NCI-H146 (cell line): ENCODE measurements at regions not wholly inside any gene's neighbourhood (a gene's known extent, or its start where the extent isn't known, plus 50 kb on each side); places are given as distances from the start of the nearest gene placed in this dataset.

ENCODE experiments used
- DNase-seq: peaks from one replicate; lab custom pipeline; 2025; lab: John Stamatoyannopoulos, UW

GRCh38 chr4:119825696-119826095 lies 197.1 kb upstream of the PDE5A start:
- DNase-seq = no peak

- DNase-seq = no peak
These were observed 195.3 kb upstream of the PDE5A start for GRCh38 chr4:119823891-119824290.

- no peak for DNase-seq
These were observed 194.4 kb upstream of the PDE5A start for GRCh38 chr4:119823045-119823444.

GRCh38 chr4:119816473-119816872 lies 187.9 kb upstream of the PDE5A start:
- no peak for DNase-seq

- no peak for DNase-seq
These were observed 181.4 kb upstream of the PDE5A start for GRCh38 chr4:119810001-119810400.

GRCh38 chr4:119804404-119804803 lies 175.8 kb upstream of the PDE5A start:
- DNase-seq = no peak

GRCh38 chr4:119797238-119797894 lies 168.8 kb upstream of the PDE5A start:
- no peak for DNase-seq

- no peak for DNase-seq
These were observed 167.5 kb upstream of the PDE5A start for GRCh38 chr4:119795986-119796578.

- no peak for DNase-seq
These were observed 166.1 kb upstream of the PDE5A start for GRCh38 chr4:119794681-119795080.

- no peak for DNase-seq
These were observed 165.5 kb upstream of the PDE5A start for GRCh38 chr4:119794113-119794512.

- no peak for DNase-seq
These were observed 160.0 kb upstream of the PDE5A start for GRCh38 chr4:119788349-119789266.

GRCh38 chr4:119785963-119786362 lies 157.4 kb upstream of the PDE5A start:
- DNase-seq = peak; percentile 13

- DNase-seq = no peak
These were observed 154.8 kb upstream of the PDE5A start for GRCh38 chr4:119783189-119783983.

GRCh38 chr4:119781044-119781443 lies 152.4 kb upstream of the PDE5A start:
- no peak for DNase-seq

- DNase-seq = no peak
These were observed 146.2 kb upstream of the PDE5A start for GRCh38 chr4:119774840-119775239.

- no peak for DNase-seq
These were observed 137.3 kb upstream of the PDE5A start for GRCh38 chr4:119765951-119766350.

- DNase-seq = no peak
These were observed 136.9 kb upstream of the PDE5A start for GRCh38 chr4:119765469-119765868.

- no peak for DNase-seq
These were observed 134.8 kb upstream of the PDE5A start for GRCh38 chr4:119763386-119763785.

GRCh38 chr4:119755599-119755998 lies 127.0 kb upstream of the PDE5A start:
- no peak for DNase-seq

GRCh38 chr4:119752936-119753335 lies 124.3 kb upstream of the PDE5A start:
- no peak for DNase-seq

GRCh38 chr4:119750771-119751170 lies 122.2 kb upstream of the PDE5A start:
- DNase-seq = no peak

GRCh38 chr4:119750048-119750447 lies 121.4 kb upstream of the PDE5A start:
- DNase-seq = no peak
